ENCODE measurements at regions not wholly inside any gene's neighbourhood (a gene's known extent, or its start where the extent isn't known, plus 50 kb on each side); places are given as distances from the start of the nearest gene placed in this dataset.
"Not testable (repeated sequence)": the region's sequence is repeated elsewhere in the genome, so short reads cannot be mapped to it uniquely, and the experiment has no call there.

- H3K4me3 ChIP-seq, result no peak overlapping the region
- intact Hi-C loops (cut with DNase I), result loop anchor here (10.0 kb wide), 1 partner anchor 107 kb away; no protein-coding TSS in a partner anchor
- H3K27ac ChIP-seq (replicated peaks in 1 of 4), result no peak overlapping the region
- no peaks in the 10 kb centered on the region for H3K27me3 ChIP-seq
- H3K4me1 ChIP-seq, result peaks cover 0 to 12% (median 0%) of the 10 kb centered on the region in 4 donors
- no peaks in the 10 kb centered on the region for H3K9me3 ChIP-seq
- no peak for DNase-seq (ENCODE audit: extremely low spot score)
- H3K36me3 ChIP-seq, result no peaks in the 10 kb centered on the region
- WGBS, result 100% methylated on average over 1 of the region's 1 CpG
- TF ChIP-seq CTCF (IDR thresholded peaks at IDR 0.05) (no peak), POLR2AphosphoS5 (IDR thresholded peaks at IDR 0.05) (no peak), EP300 (IDR thresholded peaks at IDR 0.05) (no peak), POLR2A (IDR thresholded peaks at IDR 0.05; ENCODE audit: low read depth) (no peak)
These were observed 76.9 kb upstream of the CCN2 start for GRCh38 chr6:132028029-132028428.

- no peaks in the 10 kb centered on the region for H3K27me3 ChIP-seq
- H3K36me3 ChIP-seq, result no peaks in the 10 kb centered on the region
- 98% methylated on average over 5 of the region's 5 CpGs for WGBS
- no peak for TF ChIP-seq EP300 (IDR thresholded peaks at IDR 0.05)
- TF ChIP-seq POLR2AphosphoS5 (IDR thresholded peaks at IDR 0.05), result no peak
- TF ChIP-seq POLR2A (IDR thresholded peaks at IDR 0.05; ENCODE audit: low read depth), result no peak
- TF ChIP-seq CTCF (IDR thresholded peaks at IDR 0.05), result no peak
- DNase-seq (ENCODE audit: extremely low spot score), result no peak
- peaks cover 0 to 31% (median 22%) of the 10 kb centered on the region in 4 donors for H3K4me1 ChIP-seq
- no peaks in the 10 kb centered on the region for H3K9me3 ChIP-seq
- no peak overlapping the region for H3K27ac ChIP-seq (replicated peaks in 1 of 4)
- H3K4me3 ChIP-seq, result no peak overlapping the region
- intact Hi-C loops (cut with DNase I), result loop anchor here (10.0 kb wide), 1 partner anchor 109 kb away; no protein-coding TSS in a partner anchor
These were observed 74.3 kb upstream of the CCN2 start for GRCh38 chr6:132025468-132025867.

GRCh38 chr6:132023490-132023889, 72.3 kb upstream of the CCN2 start:
- no peaks in the 10 kb centered on the region for H3K36me3 ChIP-seq
- H3K27me3 ChIP-seq, result no peaks in the 10 kb centered on the region
- H3K9me3 ChIP-seq, result no peaks in the 10 kb centered on the region
- no peak overlapping the region for H3K4me3 ChIP-seq
- H3K27ac ChIP-seq (replicated peaks in 1 of 4), result peak overlapping the region in 1 of 4 donors; percentile 2
- DNase-seq (ENCODE audit: extremely low spot score), result no peak
- H3K4me1 ChIP-seq, result peaks cover 0 to 47% (median 36%) of the 10 kb centered on the region in 4 donors
- intact Hi-C loops (cut with DNase I), result loop anchor here (5.0 to 10.0 kb wide), 2 partner anchors 64 to 111 kb away; no protein-coding TSS in a partner anchor
- no peak for TF ChIP-seq POLR2A (IDR thresholded peaks at IDR 0.05; ENCODE audit: low read depth)
- no peak for TF ChIP-seq POLR2AphosphoS5 (IDR thresholded peaks at IDR 0.05)
- no peak for TF ChIP-seq CTCF (IDR thresholded peaks at IDR 0.05)
- TF ChIP-seq EP300 (IDR thresholded peaks at IDR 0.05), result no peak
- WGBS, result 98% methylated on average over 5 of the region's 5 CpGs

GRCh38 chr6:132021552-132022375, 70.6 kb upstream of the CCN2 start:
- H3K27ac ChIP-seq (replicated peaks in 1 of 4), result peak overlapping the region in 3 of 4 donors; percentile 80 to 90 (median 87)
- H3K9me3 ChIP-seq, result no peaks in the 10 kb centered on the region
- H3K36me3 ChIP-seq, result no peaks in the 10 kb centered on the region
- H3K4me1 ChIP-seq, result peaks cover 0 to 47% (median 36%) of the 10 kb centered on the region in 4 donors
- intact Hi-C loops (cut with DNase I), result loop anchor here (2.0 to 10.0 kb wide), 3 partner anchors 66 to 113 kb away; no protein-coding TSS in a partner anchor
- WGBS, result 87% methylated on average over 4 of the region's 4 CpGs
- H3K27me3 ChIP-seq, result no peaks in the 10 kb centered on the region
- DNase-seq (ENCODE audit: extremely low spot score), result no peak
- TF ChIP-seq EP300 (IDR thresholded peaks at IDR 0.05) (no peak), POLR2A (IDR thresholded peaks at IDR 0.05; ENCODE audit: low read depth) (no peak), POLR2AphosphoS5 (IDR thresholded peaks at IDR 0.05) (peak in 1 of 2 donors; percentile 44), CTCF (IDR thresholded peaks at IDR 0.05) (no peak)
- H3K4me3 ChIP-seq, result no peak overlapping the region

GRCh38 chr6:132020918-132021317, 69.7 kb upstream of the CCN2 start:
- not testable (repeated sequence) for H3K4me3 ChIP-seq; H3K27me3 ChIP-seq; H3K9me3 ChIP-seq; DNase-seq (ENCODE audit: extremely low spot score); H3K36me3 ChIP-seq
- peak overlapping the region; percentile 80 to 90 (median 86) for H3K27ac ChIP-seq (replicated peaks in 1 of 4)
- intact Hi-C loops (cut with DNase I), result loop anchor here (2.0 to 10.0 kb wide), 3 partner anchors 66 to 114 kb away; no protein-coding TSS in a partner anchor
- peaks cover 0 to 47% (median 36%) of the 10 kb centered on the region in 4 donors for H3K4me1 ChIP-seq
- 97% methylated on average over 4 of the region's 4 CpGs for WGBS

Measured in esophagus muscularis mucosa (tissue), 4 donors.